AG04449 (cell line): ENCODE measurements at regions not wholly inside any gene's neighbourhood (a gene's known extent, or its start where the extent isn't known, plus 50 kb on each side); places are given as distances from the start of the nearest gene placed in this dataset.
"Not testable (repeated sequence)": the region's sequence is repeated elsewhere in the genome, so short reads cannot be mapped to it uniquely, and the experiment has no call there.

Experiments used
- CTCF ChIA-PET: fragments of 350-600 bp; formaldehyde crosslinking; extraction: SDS; loops from one replicate; lab custom pipeline; 2021; ENCODE audit warnings: antibody characterized with exemption; lab: Yijun Ruan, JAX
- POLR2A ChIA-PET: fragments of 400-600, 350-600 bp; formaldehyde crosslinking; extraction: SDS; loops from one replicate; lab custom pipeline; 2020; ENCODE audit warnings: antibody characterized with exemption, inconsistent platforms; lab: Yijun Ruan, JAX
- DNase-seq: peaks from one replicate; pipeline ENCODE4 v3.0.0-alpha.2; 2010; ENCODE audit warnings: low read depth, low spot score
- H3K4me3 ChIP-seq: 2 replicates; pipeline ENCODE4 v1.5.1; 2011; ENCODE audit warnings: low read depth, mild to moderate bottlenecking, control low read depth, low read length
- TF ChIP-seq, protein P1 (sequence below): IDR thresholded peaks from one replicate; pipeline ENCODE4 v1.5.1; 2011; ENCODE audit warnings: mild to moderate bottlenecking, moderate library complexity, low read length, control low read depth, inconsistent platforms; ENCODE audit not compliant: insufficient read depth; ENCODE audit errors: missing control alignments

- TF ChIP-seq, protein P1, sequence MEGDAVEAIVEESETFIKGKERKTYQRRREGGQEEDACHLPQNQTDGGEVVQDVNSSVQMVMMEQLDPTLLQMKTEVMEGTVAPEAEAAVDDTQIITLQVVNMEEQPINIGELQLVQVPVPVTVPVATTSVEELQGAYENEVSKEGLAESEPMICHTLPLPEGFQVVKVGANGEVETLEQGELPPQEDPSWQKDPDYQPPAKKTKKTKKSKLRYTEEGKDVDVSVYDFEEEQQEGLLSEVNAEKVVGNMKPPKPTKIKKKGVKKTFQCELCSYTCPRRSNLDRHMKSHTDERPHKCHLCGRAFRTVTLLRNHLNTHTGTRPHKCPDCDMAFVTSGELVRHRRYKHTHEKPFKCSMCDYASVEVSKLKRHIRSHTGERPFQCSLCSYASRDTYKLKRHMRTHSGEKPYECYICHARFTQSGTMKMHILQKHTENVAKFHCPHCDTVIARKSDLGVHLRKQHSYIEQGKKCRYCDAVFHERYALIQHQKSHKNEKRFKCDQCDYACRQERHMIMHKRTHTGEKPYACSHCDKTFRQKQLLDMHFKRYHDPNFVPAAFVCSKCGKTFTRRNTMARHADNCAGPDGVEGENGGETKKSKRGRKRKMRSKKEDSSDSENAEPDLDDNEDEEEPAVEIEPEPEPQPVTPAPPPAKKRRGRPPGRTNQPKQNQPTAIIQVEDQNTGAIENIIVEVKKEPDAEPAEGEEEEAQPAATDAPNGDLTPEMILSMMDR, result no peak
- POLR2A ChIA-PET, result no interaction called here
- H3K4me3 ChIP-seq, result no peak overlapping the region
- CTCF ChIA-PET, result no interaction called here
- DNase-seq, result no peak
Observed at GRCh38 chr6:121627761-121628160, 192.3 kb downstream of the GJA1 start.

DNA sequence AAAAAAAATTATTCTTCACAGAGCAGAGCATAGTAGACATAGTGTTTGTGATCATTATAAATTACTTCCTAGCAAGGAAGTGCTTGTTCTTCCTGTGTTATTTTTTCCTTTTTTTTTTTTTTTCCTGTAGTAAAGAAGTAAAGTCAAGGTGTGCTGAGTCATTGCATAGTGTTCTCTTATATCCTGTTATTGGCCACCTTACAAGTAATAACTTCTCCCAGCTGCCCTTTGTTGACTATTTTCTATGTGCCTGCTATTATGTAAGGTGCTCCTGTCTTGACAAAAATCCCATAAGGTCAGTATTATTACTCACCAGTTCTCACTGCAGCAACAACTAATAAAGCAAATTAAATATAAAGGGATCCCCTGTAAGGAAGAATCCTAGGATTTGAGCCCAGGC is 195.3 kb downstream of the GJA1 start:
- CTCF ChIA-PET, result no interaction called here
- DNase-seq, result no peak
- no peak overlapping the region for H3K4me3 ChIP-seq
- TF ChIP-seq, protein P1, result no peak
- POLR2A ChIA-PET, result no interaction called here

GRCh38 chr6:121631752-121632151 is 196.3 kb downstream of the GJA1 start:
- DNase-seq, H3K4me3 ChIP-seq, POLR2A ChIA-PET, CTCF ChIA-PET: not testable (repeated sequence)

- POLR2A ChIA-PET, result no interaction called here
- TF ChIP-seq, protein P1, result no peak
- CTCF ChIA-PET, result no interaction called here
- no peak overlapping the region for H3K4me3 ChIP-seq
- no peak for DNase-seq
Observed at GRCh38 chr6:121633309-121633708, 197.9 kb downstream of the GJA1 start.

DNA sequence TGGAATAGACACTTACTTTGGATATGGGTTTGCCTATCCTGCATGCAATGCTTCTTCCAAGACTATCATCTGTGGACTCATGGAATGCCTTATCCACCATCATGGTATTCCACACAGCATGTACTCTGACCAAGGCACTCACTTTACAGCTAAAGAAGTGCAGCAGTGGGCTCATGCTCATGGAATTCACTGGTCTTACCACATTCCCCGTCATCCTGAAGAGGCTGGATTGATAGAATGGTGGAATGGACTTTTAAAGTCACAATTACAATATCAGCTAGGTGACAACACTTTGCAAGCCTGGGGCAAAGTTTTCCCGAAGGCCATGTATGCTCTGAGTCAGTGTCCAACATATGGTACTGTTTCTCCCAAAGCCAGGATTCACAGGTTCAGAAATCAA is 199.1 kb downstream of the GJA1 start:
- CTCF ChIA-PET, H3K4me3 ChIP-seq, POLR2A ChIA-PET, DNase-seq: not testable (repeated sequence)

DNA sequence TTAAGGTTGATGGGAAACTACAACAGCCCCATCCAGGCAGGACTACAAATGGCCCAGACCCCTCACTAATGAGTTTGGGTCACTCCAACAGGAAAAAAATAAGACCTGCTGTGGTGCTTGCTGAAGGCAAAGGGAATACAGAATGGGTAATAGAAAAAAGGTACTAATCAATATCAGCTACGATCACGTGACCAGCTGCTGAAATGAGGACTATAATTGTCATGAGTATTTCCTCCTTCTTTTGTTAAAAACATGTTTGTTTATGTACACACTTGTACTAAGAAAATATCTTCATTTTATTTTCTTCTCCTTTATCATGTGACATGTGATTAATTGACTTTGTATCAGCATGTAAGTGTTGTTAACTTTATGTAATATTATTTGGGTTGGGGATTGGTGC is 199.9 kb downstream of the GJA1 start:
- CTCF ChIA-PET, result no interaction called here
- TF ChIP-seq, protein P1, result no peak
- POLR2A ChIA-PET, result no interaction called here
- no peak overlapping the region for H3K4me3 ChIP-seq
- DNase-seq, result no peak

GRCh38 chr6:121636217-121636616 is 200.8 kb downstream of the GJA1 start:
- DNase-seq, CTCF ChIA-PET, POLR2A ChIA-PET, H3K4me3 ChIP-seq: not testable (repeated sequence)

DNA sequence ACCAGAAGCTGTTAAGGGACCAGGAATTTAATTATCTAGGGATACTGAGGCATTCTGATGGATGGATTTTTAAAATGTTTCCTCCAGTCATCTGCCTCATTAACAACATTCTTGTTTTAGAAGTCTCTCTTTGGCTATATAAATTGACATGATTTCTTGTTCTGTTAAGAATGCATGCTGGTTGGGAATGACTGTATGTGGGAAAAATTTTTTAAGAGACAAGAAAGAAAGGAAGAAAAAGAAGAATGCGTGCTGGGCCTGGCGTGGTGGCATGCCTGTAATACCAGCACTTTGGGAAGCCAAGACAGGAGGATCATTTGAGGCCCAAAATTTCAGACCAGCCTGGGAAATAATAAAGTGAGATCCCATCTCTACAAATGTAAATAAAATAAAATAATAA is 203.6 kb downstream of the GJA1 start:
- CTCF ChIA-PET, result interaction anchor here (1.0 kb wide), 2 partner anchors 210 to 395 kb away, joined by 3 read pairs; no protein-coding TSS in a partner anchor
- TF ChIP-seq, protein P1, result no peak
- POLR2A ChIA-PET, result no interaction called here
- H3K4me3 ChIP-seq, result no peak overlapping the region
- DNase-seq, result peak; percentile 49
